Uterus (tissue), 3 donors: ENCODE measurements at regions not wholly inside any gene's neighbourhood (a gene's known extent, or its start where the extent isn't known, plus 50 kb on each side); places are given as distances from the start of the nearest gene placed in this dataset.
"Not testable (repeated sequence)": the region's sequence is repeated elsewhere in the genome, so short reads cannot be mapped to it uniquely, and the experiment has no call there.

Experiments
- DNase-seq, 2 donors: peaks; one replicate each; pipeline ENCODE4 v3.0.0-alpha.2; 2019 to 2020
- H3K27ac ChIP-seq, 2 donors: fragments of 200-600 bp; sonication (generic); 1 replicate in 1 of 2; 2 replicates in 1 of 2; pipeline ENCODE4 v1.5.1; 2016 to 2018
- H3K27me3 ChIP-seq, 2 donors: fragments of 200-600 bp; sonication (generic); one replicate each; pipeline ENCODE4 v1.5.1; 2018 to 2019; ENCODE audit warnings: control low read depth in 1 of 2
- H3K36me3 ChIP-seq, 2 donors: fragments of 200-600 bp; sonication (generic); one replicate each; pipeline ENCODE4 v1.5.1; 2019; ENCODE audit warnings: control low read depth in 1 of 2
- H3K4me1 ChIP-seq, 2 donors: fragments of 200-600 bp; sonication (generic); one replicate each; pipeline ENCODE4 v1.5.1; 2018 to 2019; ENCODE audit warnings: control low read depth in 1 of 2
- H3K4me3 ChIP-seq, 2 donors: fragments of 200-600 bp; sonication (generic); 1 replicate in 1 of 2; 2 replicates in 1 of 2; pipeline ENCODE4 v1.5.1; 2018 to 2019; ENCODE audit warnings: mild to moderate bottlenecking in 1 of 2
- H3K9me3 ChIP-seq, 2 donors: fragments of 200-600 bp; sonication (generic); one replicate each; pipeline ENCODE4 v1.5.1; 2019; ENCODE audit warnings: control low read depth in 1 of 2
- POLR2A ChIP-seq, 2 donors: fragments of 450-650 bp; IDR thresholded peaks; one replicate each; pipeline ENCODE4 v1.6.1; 2016; ENCODE audit warnings: antibody characterized with exemption in 2 of 2, mild to moderate bottlenecking in 1 of 2, moderate library complexity in 1 of 2
- intact Hi-C: fragments of 100-400 bp; cut with DNase I; formaldehyde crosslinking; loops from one replicate; pipeline ENCODE4 v1.15.1; 2023; ENCODE audit warnings: low total_unique reads
- TF ChIP-seq, protein P1 (sequence below), 4 experiments: fragments of 200-600 bp in 2 of 4; fragments of 450-650 bp in 2 of 4; sonication (generic) in 2 of 4; IDR thresholded peaks; one replicate each; pipeline ENCODE4 v1.5.1; 2016 to 2019; ENCODE audit warnings: antibody characterized with exemption in 4 of 4, mild to moderate bottlenecking in 2 of 4, moderate library complexity in 1 of 4
- donor health status: DM: yes; HTN: yes; CAD: no.

DNA sequence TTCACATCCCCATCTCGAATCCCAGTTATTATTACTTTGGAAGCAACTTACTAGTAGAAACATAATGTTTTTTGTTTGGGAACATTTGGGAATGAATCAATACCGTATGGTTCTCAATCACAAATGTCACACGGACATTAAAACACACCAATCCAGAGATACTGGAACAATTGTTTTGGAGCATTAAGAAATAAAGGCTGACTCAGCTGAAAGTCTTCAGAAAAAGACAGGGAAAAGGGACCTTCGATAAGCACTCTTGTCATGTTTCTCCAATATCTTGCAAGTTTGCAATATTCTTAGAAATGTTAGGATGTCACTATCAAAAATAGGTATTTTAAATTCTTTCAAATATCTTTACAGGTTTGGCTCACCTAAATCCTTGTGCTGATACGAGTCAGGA, 362.4 kb downstream of the CETN3 start:
- no peak for DNase-seq
- TF ChIP-seq, protein P1, sequence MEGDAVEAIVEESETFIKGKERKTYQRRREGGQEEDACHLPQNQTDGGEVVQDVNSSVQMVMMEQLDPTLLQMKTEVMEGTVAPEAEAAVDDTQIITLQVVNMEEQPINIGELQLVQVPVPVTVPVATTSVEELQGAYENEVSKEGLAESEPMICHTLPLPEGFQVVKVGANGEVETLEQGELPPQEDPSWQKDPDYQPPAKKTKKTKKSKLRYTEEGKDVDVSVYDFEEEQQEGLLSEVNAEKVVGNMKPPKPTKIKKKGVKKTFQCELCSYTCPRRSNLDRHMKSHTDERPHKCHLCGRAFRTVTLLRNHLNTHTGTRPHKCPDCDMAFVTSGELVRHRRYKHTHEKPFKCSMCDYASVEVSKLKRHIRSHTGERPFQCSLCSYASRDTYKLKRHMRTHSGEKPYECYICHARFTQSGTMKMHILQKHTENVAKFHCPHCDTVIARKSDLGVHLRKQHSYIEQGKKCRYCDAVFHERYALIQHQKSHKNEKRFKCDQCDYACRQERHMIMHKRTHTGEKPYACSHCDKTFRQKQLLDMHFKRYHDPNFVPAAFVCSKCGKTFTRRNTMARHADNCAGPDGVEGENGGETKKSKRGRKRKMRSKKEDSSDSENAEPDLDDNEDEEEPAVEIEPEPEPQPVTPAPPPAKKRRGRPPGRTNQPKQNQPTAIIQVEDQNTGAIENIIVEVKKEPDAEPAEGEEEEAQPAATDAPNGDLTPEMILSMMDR (IDR thresholded peaks at IDR 0.05), result no peak
- no peak for TF ChIP-seq POLR2A (IDR thresholded peaks at IDR 0.05)
- Histone ChIP-seq H3K27ac (no peak overlapping the region), H3K27me3 (no peaks in the 10 kb centered on the region), H3K36me3 (no peaks in the 10 kb centered on the region), H3K9me3 (no peaks in the 10 kb centered on the region), H3K4me1 (no peaks in the 10 kb centered on the region), H3K4me3 (no peak overlapping the region)
- intact Hi-C loops, result no loop called here

DNA sequence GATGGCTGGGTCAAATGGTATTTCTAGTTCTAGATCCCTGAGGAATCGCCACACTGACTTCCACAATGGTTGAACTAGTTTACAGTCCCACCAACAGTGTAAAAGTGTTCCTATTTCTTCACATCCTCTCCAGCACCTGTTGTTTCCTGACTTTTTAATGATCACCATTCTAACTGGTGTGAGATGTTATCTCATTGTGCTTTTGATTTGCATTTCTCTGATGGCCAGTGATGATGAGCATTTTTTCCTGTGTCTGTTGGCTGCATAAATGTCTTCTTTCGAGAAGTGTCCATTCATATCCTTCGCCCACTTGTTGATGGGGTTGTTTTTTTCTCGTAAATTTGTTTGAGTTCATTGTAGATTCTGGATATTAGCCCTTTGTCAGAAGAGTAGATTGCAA, 369.5 kb downstream of the CETN3 start:
- H3K27me3 ChIP-seq, H3K27ac ChIP-seq, H3K9me3 ChIP-seq, DNase-seq, H3K4me3 ChIP-seq, H3K36me3 ChIP-seq, H3K4me1 ChIP-seq, intact Hi-C loops: not testable (repeated sequence)

DNA sequence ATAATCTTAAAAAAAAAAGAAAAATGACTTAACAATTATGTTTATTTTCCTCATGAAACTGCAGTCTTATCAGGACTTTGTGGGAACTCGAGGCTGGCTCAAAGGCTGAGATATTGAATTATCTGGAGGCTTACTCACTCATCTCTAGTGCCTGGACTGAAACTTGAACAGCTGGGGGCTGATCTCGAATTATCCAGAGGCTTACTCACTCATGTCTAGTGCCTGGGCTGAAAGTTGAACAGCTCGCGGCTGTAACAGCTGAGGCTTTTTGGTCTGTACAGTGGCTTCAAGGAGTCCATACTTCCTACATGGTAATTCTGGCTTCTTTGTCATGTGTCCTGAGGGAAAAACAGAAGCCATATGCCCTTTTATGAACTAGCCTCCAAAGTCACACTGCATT, 371.9 kb downstream of the CETN3 start:
- Histone ChIP-seq H3K27ac (no peak overlapping the region), H3K36me3 (no peaks in the 10 kb centered on the region), H3K9me3 (no peaks in the 10 kb centered on the region), H3K4me3 (no peak overlapping the region), H3K27me3 (no peaks in the 10 kb centered on the region), H3K4me1 (no peaks in the 10 kb centered on the region)
- DNase-seq, result no peak
- intact Hi-C loops, result no loop called here
- TF ChIP-seq, protein P1 (IDR thresholded peaks at IDR 0.05), result no peak
- no peak for TF ChIP-seq POLR2A (IDR thresholded peaks at IDR 0.05)

DNA sequence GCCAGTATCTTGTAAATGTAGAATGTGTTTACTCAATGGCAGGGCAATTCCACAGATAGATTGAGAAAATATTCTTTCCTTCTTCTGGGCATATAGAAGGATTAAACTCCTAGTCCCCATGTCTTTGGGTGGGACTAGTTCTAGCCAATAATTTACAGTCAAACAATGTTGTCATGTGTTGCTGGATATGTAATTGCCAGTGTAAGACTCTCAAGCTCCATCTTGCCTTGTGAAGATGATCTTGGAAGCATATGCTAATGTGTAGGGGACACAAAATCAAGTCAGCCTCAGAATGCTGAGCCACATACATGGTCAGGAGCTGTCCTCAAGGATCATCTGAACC, 386.9 kb downstream of the CETN3 start:
- TF ChIP-seq, protein P1 (IDR thresholded peaks at IDR 0.05), result no peak
- no peak for TF ChIP-seq POLR2A (IDR thresholded peaks at IDR 0.05)
- Histone ChIP-seq H3K4me1 (no peaks in the 10 kb centered on the region), H3K4me3 (no peak overlapping the region), H3K9me3 (no peaks in the 10 kb centered on the region), H3K36me3 (no peaks in the 10 kb centered on the region), H3K27ac (no peak overlapping the region), H3K27me3 (no peaks in the 10 kb centered on the region)
- intact Hi-C loops, result no loop called here
- no peak for DNase-seq

DNA sequence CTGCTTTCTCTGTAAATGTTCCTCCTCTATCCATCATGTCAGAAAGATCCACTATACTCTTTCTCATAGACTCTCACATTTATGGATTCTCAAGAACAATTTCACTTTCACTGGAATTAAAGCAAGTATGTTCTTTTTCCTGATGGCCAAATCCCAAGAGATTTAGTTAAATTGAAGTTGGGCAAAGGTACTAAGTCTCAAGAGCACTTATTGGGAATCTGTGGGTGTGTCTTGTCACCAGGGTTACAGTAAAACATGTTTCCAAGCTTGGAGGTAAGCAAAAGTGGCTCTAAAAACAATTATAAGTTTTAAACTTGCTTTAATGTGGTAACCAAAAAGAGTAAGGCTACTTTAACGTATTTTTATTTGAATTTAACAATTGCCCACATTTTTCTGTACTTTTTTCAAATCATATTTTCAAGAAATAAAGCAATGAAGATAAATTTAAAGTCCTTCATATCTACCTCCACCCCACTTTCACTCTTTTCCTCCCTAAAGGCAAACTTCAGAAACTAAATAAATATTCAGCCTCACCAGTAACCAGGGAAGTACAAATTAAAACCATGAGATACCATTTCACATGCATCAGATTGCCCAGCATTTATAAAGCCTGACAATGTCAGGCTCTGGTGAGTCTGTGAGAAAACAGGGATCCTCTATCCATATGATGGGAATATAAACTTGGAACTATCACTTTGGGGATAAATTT, 387.4 kb downstream of the CETN3 start:
- H3K27ac ChIP-seq, result peak overlapping the region; percentile 16 to 53
- no peak for TF ChIP-seq POLR2A (IDR thresholded peaks at IDR 0.05)
- H3K27me3 ChIP-seq, result no peaks in the 10 kb centered on the region

DNA sequence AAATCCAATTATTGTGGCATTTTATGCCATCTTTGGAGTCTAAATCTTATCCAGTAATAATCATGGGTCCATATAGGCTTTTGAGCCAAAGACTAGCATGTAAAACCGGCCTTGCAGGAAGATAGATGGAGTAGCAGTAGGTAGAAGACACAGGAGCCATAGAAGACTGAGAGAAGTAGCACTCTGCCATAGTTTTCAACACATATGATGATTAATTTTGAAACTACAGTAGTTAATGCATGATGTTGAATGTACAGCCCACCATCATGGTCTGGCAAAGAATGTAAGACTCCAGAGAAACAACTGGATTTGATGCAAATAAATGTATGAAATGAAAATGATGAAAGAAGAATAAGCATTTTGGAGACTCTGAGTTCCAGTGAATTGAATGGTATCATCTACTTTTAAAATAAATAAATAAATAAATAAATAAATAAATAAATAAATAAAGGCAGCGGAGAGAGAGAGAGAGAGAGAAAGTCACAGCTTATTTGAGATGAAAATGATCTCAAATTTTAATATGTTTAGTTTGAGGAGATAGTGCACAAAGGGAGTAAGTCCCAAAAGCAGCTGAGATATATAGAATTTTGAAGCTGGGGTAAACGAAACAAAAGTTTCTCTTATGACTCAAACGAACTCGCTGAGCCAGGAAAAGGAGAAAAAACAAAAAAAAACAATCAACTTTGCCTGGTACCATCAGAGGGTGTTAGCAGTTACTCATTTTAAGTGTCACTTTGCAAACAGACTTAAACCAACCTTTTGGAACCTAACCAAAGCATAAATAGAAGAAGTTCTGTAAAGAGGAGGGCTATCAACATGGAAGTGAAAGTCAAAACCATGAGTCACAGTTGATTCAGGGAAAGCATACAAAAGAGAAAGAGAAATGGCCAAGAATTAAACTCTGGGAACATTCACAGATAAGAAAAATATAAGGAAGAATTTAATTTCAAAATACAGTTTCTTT, 388.7 kb downstream of the CETN3 start:
- peak overlapping the region; percentile 53 to 74 for H3K27ac ChIP-seq
- H3K4me1 ChIP-seq, result no peaks in the 10 kb centered on the region
- intact Hi-C loops, result no loop called here
- H3K27me3 ChIP-seq, result no peaks in the 10 kb centered on the region
- H3K9me3 ChIP-seq, result no peaks in the 10 kb centered on the region
- TF ChIP-seq, protein P1 (IDR thresholded peaks at IDR 0.05), result no peak
- no peak for TF ChIP-seq POLR2A (IDR thresholded peaks at IDR 0.05)
- H3K4me3 ChIP-seq, result peak overlapping the region; percentile 27 to 28
- H3K36me3 ChIP-seq, result no peaks in the 10 kb centered on the region
- no peak for DNase-seq

More for the DNA sequence above, 387.4 kb downstream of the CETN3 start:
- Histone ChIP-seq H3K36me3 (no peaks in the 10 kb centered on the region), H3K9me3 (no peaks in the 10 kb centered on the region), H3K4me3 (no peak overlapping the region), H3K4me1 (no peaks in the 10 kb centered on the region)
- DNase-seq, result no peak
- intact Hi-C loops, result no loop called here
